ENCODE measurements at regions not wholly inside any gene's neighbourhood (a gene's known extent, or its start where the extent isn't known, plus 50 kb on each side); places are given as distances from the start of the nearest gene placed in this dataset.

GRCh38 chr11:20250644-20251247 lies 90.5 kb upstream of the DBX1 start:
- ChIA-PET POLR2A (no interaction called here), CTCF (no interaction called here)
- H3K9me3 ChIP-seq (ENCODE audit: control extremely low read depth in 1 of 5, control insufficient read depth in 4 of 5, insufficient read depth in 2 of 5, low read depth in 1 of 5, low read length in 4 of 5): peaks cover 0 to 2% (median 0%) of the 10 kb centered on the region in 5 experiments
- no peak overlapping the region for H3K4me3 ChIP-seq (ENCODE audit: control insufficient read depth in 1 of 7, extremely low read depth in 1 of 7, insufficient read depth in 4 of 7, low read depth in 2 of 7, low read length in 6 of 7)
- no peak for DNase-seq
- H3K4me1 ChIP-seq (ENCODE audit: control extremely low read depth in 1 of 4, control insufficient read depth in 4 of 4, insufficient read depth in 4 of 4, low read length in 3 of 4): no peaks in the 10 kb centered on the region
- H3K36me3 ChIP-seq (ENCODE audit: control insufficient read depth in 4 of 4, insufficient read depth in 4 of 4, low read length in 3 of 4): no peaks in the 10 kb centered on the region
- H3K27ac ChIP-seq (ENCODE audit: insufficient read depth in 1 of 2, low read depth in 1 of 2, low read length in 2 of 2, poor library complexity in 1 of 2, severe bottlenecking in 2 of 2): no peak overlapping the region
- peaks cover 0 to 22% (median 7%) of the 10 kb centered on the region in 5 experiments for H3K27me3 ChIP-seq (replicated peaks in 2 of 5; ENCODE audit: control insufficient read depth in 4 of 5, insufficient read depth in 5 of 5, low read length in 4 of 5)
- WGBS (ENCODE audit: insufficient coverage): 90% methylated on average over 2 of the region's 3 CpGs

DNA sequence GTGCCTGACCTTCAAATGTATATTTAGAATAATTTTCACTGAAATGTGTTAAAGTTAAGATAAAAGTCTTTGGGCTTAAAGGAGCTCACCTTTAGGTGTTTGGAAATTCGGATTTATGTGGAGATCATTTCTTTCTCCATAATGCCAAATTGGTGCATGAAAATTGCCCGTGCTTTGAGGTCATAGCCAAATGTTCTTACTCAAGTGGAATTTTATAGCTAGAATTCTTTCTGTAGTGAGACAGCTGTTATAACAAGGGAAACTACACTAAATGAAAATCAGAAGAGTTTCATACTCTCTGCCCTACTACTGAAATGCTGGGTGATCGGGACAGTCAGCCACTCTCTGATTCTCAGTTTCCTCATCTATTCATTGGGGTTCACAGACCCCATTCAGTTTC lies 89.5 kb upstream of the DBX1 start:
- DNase-seq: no peak
- H3K27me3 ChIP-seq (replicated peaks in 2 of 5; ENCODE audit: control insufficient read depth in 4 of 5, insufficient read depth in 5 of 5, low read length in 4 of 5): peaks cover 0 to 23% (median 7%) of the 10 kb centered on the region in 5 experiments
- 100% methylated on average over 2 of the region's 3 CpGs for WGBS (ENCODE audit: insufficient coverage)
- ChIA-PET CTCF (interaction anchor here (0.8 to 1.2 kb wide), 2 partner anchors 9 to 33 kb away, joined by 3 read pairs; no protein-coding TSS in a partner anchor), POLR2A (no interaction called here)
- H3K9me3 ChIP-seq (ENCODE audit: control extremely low read depth in 1 of 5, control insufficient read depth in 4 of 5, insufficient read depth in 2 of 5, low read depth in 1 of 5, low read length in 4 of 5): peaks cover 0 to 2% (median 0%) of the 10 kb centered on the region in 5 experiments
- no peak overlapping the region for H3K27ac ChIP-seq (ENCODE audit: insufficient read depth in 1 of 2, low read depth in 1 of 2, low read length in 2 of 2, poor library complexity in 1 of 2, severe bottlenecking in 2 of 2)
- no peak overlapping the region for H3K4me3 ChIP-seq (ENCODE audit: control insufficient read depth in 1 of 7, extremely low read depth in 1 of 7, insufficient read depth in 4 of 7, low read depth in 2 of 7, low read length in 6 of 7)
- no peaks in the 10 kb centered on the region for H3K4me1 ChIP-seq (ENCODE audit: control extremely low read depth in 1 of 4, control insufficient read depth in 4 of 4, insufficient read depth in 4 of 4, low read length in 3 of 4)
- H3K36me3 ChIP-seq (ENCODE audit: control insufficient read depth in 4 of 4, insufficient read depth in 4 of 4, low read length in 3 of 4): no peaks in the 10 kb centered on the region

- Histone ChIP-seq H3K36me3 (ENCODE audit: control insufficient read depth in 4 of 4, insufficient read depth in 4 of 4, low read length in 3 of 4) (no peaks in the 10 kb centered on the region), H3K4me1 (ENCODE audit: control extremely low read depth in 1 of 4, control insufficient read depth in 4 of 4, insufficient read depth in 4 of 4, low read length in 3 of 4) (no peaks in the 10 kb centered on the region), H3K27ac (ENCODE audit: insufficient read depth in 1 of 2, low read depth in 1 of 2, low read length in 2 of 2, poor library complexity in 1 of 2, severe bottlenecking in 2 of 2) (no peak overlapping the region), H3K9me3 (ENCODE audit: control extremely low read depth in 1 of 5, control insufficient read depth in 4 of 5, insufficient read depth in 2 of 5, low read depth in 1 of 5, low read length in 4 of 5) (peaks cover 0 to 2% (median 0%) of the 10 kb centered on the region in 5 experiments), H3K4me3 (ENCODE audit: control insufficient read depth in 1 of 7, extremely low read depth in 1 of 7, insufficient read depth in 4 of 7, low read depth in 2 of 7, low read length in 6 of 7) (no peak overlapping the region), H3K27me3 (replicated peaks in 2 of 5; ENCODE audit: control insufficient read depth in 4 of 5, insufficient read depth in 5 of 5, low read length in 4 of 5) (peaks cover 0 to 21% (median 3%) of the 10 kb centered on the region in 5 experiments)
- 100% methylated on average over 1 of the region's 5 CpGs for WGBS (ENCODE audit: insufficient coverage)
- ChIA-PET POLR2A (no interaction called here), CTCF (interaction anchor here (0.8 to 1.2 kb wide), 2 partner anchors 8 to 33 kb away, joined by 3 read pairs; no protein-coding TSS in a partner anchor)
- no peak for DNase-seq
Measured at GRCh38 chr11:20249378-20249777, 89.1 kb upstream of the DBX1 start.

GRCh38 chr11:20248871-20249270 lies 88.6 kb upstream of the DBX1 start:
- peaks cover 0 to 17% (median 3%) of the 10 kb centered on the region in 5 experiments for H3K27me3 ChIP-seq (replicated peaks in 2 of 5; ENCODE audit: control insufficient read depth in 4 of 5, insufficient read depth in 5 of 5, low read length in 4 of 5)
- peaks cover 0 to 2% (median 0%) of the 10 kb centered on the region in 5 experiments for H3K9me3 ChIP-seq (ENCODE audit: control extremely low read depth in 1 of 5, control insufficient read depth in 4 of 5, insufficient read depth in 2 of 5, low read depth in 1 of 5, low read length in 4 of 5)
- H3K4me1 ChIP-seq (ENCODE audit: control extremely low read depth in 1 of 4, control insufficient read depth in 4 of 4, insufficient read depth in 4 of 4, low read length in 3 of 4): no peaks in the 10 kb centered on the region
- CTCF ChIA-PET: interaction anchor here (1.2 kb wide), 1 partner anchor 34 kb away, joined by 3 read pairs; no protein-coding TSS in a partner anchor
- no CpG with 5 or more reads among the region's 2 CpGs for WGBS (ENCODE audit: insufficient coverage)
- POLR2A ChIA-PET: no interaction called here
- H3K27ac ChIP-seq (ENCODE audit: insufficient read depth in 1 of 2, low read depth in 1 of 2, low read length in 2 of 2, poor library complexity in 1 of 2, severe bottlenecking in 2 of 2): no peak overlapping the region
- no peak overlapping the region for H3K4me3 ChIP-seq (ENCODE audit: control insufficient read depth in 1 of 7, extremely low read depth in 1 of 7, insufficient read depth in 4 of 7, low read depth in 2 of 7, low read length in 6 of 7)
- no peak for DNase-seq
- H3K36me3 ChIP-seq (ENCODE audit: control insufficient read depth in 4 of 4, insufficient read depth in 4 of 4, low read length in 3 of 4): no peaks in the 10 kb centered on the region

GRCh38 chr11:20248121-20248772 lies 88.0 kb upstream of the DBX1 start:
- Histone ChIP-seq H3K36me3 (ENCODE audit: control insufficient read depth in 4 of 4, insufficient read depth in 4 of 4, low read length in 3 of 4) (no peaks in the 10 kb centered on the region), H3K27me3 (replicated peaks in 2 of 5; ENCODE audit: control insufficient read depth in 4 of 5, insufficient read depth in 5 of 5, low read length in 4 of 5) (peaks cover 0 to 17% (median 5%) of the 10 kb centered on the region in 5 experiments), H3K4me3 (ENCODE audit: control insufficient read depth in 1 of 7, extremely low read depth in 1 of 7, insufficient read depth in 4 of 7, low read depth in 2 of 7, low read length in 6 of 7) (no peak overlapping the region), H3K9me3 (ENCODE audit: control extremely low read depth in 1 of 5, control insufficient read depth in 4 of 5, insufficient read depth in 2 of 5, low read depth in 1 of 5, low read length in 4 of 5) (no peaks in the 10 kb centered on the region), H3K27ac (ENCODE audit: insufficient read depth in 1 of 2, low read depth in 1 of 2, low read length in 2 of 2, poor library complexity in 1 of 2, severe bottlenecking in 2 of 2) (no peak overlapping the region), H3K4me1 (ENCODE audit: control extremely low read depth in 1 of 4, control insufficient read depth in 4 of 4, insufficient read depth in 4 of 4, low read length in 3 of 4) (no peaks in the 10 kb centered on the region)
- no peak for DNase-seq
- CTCF ChIA-PET: no interaction called here
- WGBS (ENCODE audit: insufficient coverage): 65% methylated on average over 5 of the region's 6 CpGs
- POLR2A ChIA-PET: no interaction called here

DNA sequence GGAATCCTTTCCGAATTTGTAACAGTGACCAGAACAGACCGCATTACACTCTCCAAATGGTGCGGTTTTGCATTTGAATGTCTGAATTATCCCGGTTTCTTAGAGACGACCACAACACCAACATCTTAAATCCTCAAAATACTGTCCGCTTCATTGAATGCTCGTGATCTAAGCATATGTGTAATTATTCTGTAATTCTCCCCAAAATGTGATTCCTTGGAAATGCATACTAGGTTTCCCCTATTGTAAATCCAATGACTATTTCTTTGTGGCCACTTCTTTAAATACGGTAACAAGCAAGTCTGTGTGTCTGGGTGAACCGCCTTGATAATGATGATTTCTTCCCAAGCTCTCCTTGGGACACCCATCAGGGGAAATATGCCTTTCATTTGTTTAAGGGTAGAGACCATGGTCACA lies 87.3 kb upstream of the DBX1 start:
- 75% methylated on average over 5 of the region's 9 CpGs for WGBS (ENCODE audit: insufficient coverage)
- no peak overlapping the region for H3K4me3 ChIP-seq (ENCODE audit: control insufficient read depth in 1 of 7, extremely low read depth in 1 of 7, insufficient read depth in 4 of 7, low read depth in 2 of 7, low read length in 6 of 7)
- no peak for DNase-seq
- H3K27me3 ChIP-seq (replicated peaks in 2 of 5; ENCODE audit: control insufficient read depth in 4 of 5, insufficient read depth in 5 of 5, low read length in 4 of 5): peaks cover 0 to 17% (median 9%) of the 10 kb centered on the region in 5 experiments
- H3K36me3 ChIP-seq (ENCODE audit: control insufficient read depth in 4 of 4, insufficient read depth in 4 of 4, low read length in 3 of 4): no peaks in the 10 kb centered on the region
- H3K27ac ChIP-seq (ENCODE audit: insufficient read depth in 1 of 2, low read depth in 1 of 2, low read length in 2 of 2, poor library complexity in 1 of 2, severe bottlenecking in 2 of 2): no peak overlapping the region
- peaks cover 0 to under 1% (median 0%) of the 10 kb centered on the region in 5 experiments for H3K9me3 ChIP-seq (ENCODE audit: control extremely low read depth in 1 of 5, control insufficient read depth in 4 of 5, insufficient read depth in 2 of 5, low read depth in 1 of 5, low read length in 4 of 5)
- ChIA-PET POLR2A (no interaction called here), CTCF (no interaction called here)
- H3K4me1 ChIP-seq (ENCODE audit: control extremely low read depth in 1 of 4, control insufficient read depth in 4 of 4, insufficient read depth in 4 of 4, low read length in 3 of 4): no peaks in the 10 kb centered on the region

- WGBS (ENCODE audit: insufficient coverage): 100% methylated on average over 1 of the region's 3 CpGs
- ChIA-PET POLR2A (no interaction called here), CTCF (interaction anchor here (0.9 kb wide), 1 partner anchor 90 kb away, joined by 4 read pairs; no protein-coding TSS in a partner anchor)
Measured at GRCh38 chr11:20243974-20244373, 83.7 kb upstream of the DBX1 start.

More at GRCh38 chr11:20243974-20244373, 83.7 kb upstream of the DBX1 start:
- Histone ChIP-seq H3K4me1 (ENCODE audit: control extremely low read depth in 1 of 4, control insufficient read depth in 4 of 4, insufficient read depth in 4 of 4, low read length in 3 of 4) (no peaks in the 10 kb centered on the region), H3K9me3 (ENCODE audit: control extremely low read depth in 1 of 5, control insufficient read depth in 4 of 5, insufficient read depth in 2 of 5, low read depth in 1 of 5, low read length in 4 of 5) (peaks cover 0 to 6% (median 0%) of the 10 kb centered on the region in 5 experiments), H3K4me3 (ENCODE audit: control insufficient read depth in 1 of 7, extremely low read depth in 1 of 7, insufficient read depth in 4 of 7, low read depth in 2 of 7, low read length in 6 of 7) (no peak overlapping the region), H3K36me3 (ENCODE audit: control insufficient read depth in 4 of 4, insufficient read depth in 4 of 4, low read length in 3 of 4) (no peaks in the 10 kb centered on the region), H3K27me3 (replicated peaks in 2 of 5; ENCODE audit: control insufficient read depth in 4 of 5, insufficient read depth in 5 of 5, low read length in 4 of 5) (peaks cover 0 to 17% (median 6%) of the 10 kb centered on the region in 5 experiments), H3K27ac (ENCODE audit: insufficient read depth in 1 of 2, low read depth in 1 of 2, low read length in 2 of 2, poor library complexity in 1 of 2, severe bottlenecking in 2 of 2) (no peak overlapping the region)
- DNase-seq: no peak
